MM.1S (cell line): ENCODE measurements at regions not wholly inside any gene's neighbourhood (a gene's known extent, or its start where the extent isn't known, plus 50 kb on each side); places are given as distances from the start of the nearest gene placed in this dataset.

Experiments used
- EZH2 ChIP-seq: fragments of 300-600 bp; sonication (generic); optimal IDR thresholded peaks from 2 replicates; pipeline ENCODE3; 2017; ENCODE audit warnings: low read depth, mild to moderate bottlenecking, antibody characterized with exemption, low read length, mixed read lengths
- TF ChIP-seq, protein P1 (sequence below): fragments of 300-600 bp; sonication (generic); IDR thresholded peaks from 2 replicates; pipeline ENCODE4 v1.5.1; 2016; ENCODE audit warnings: antibody characterized with exemption, low read length, mixed read lengths

DNA sequence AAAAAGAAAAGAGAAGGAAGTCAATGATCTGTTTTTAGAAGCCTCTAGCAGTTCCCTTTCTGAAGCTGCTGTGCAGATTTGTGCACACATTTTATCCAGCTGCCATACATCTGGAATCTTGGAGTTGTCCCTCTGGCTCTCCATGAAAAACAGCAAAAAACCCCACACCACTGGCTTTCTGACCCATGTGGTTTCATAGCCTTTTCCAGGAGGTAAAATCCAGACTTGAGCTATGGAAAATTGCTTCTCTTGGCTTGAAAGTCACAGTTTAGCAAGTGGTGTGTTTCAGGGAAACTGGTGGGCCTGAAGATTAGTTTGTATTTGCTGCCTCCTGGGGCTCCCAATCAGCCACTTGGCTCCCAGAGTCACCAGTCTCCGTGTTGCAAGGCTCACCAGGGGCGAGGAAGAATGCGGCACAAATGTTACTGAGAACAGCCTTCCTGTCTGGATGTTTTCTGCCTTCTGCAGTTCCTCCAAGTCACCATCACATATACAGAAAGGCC lies 50.1 kb upstream of the ADRB1 start:
- TF ChIP-seq, protein P1, sequence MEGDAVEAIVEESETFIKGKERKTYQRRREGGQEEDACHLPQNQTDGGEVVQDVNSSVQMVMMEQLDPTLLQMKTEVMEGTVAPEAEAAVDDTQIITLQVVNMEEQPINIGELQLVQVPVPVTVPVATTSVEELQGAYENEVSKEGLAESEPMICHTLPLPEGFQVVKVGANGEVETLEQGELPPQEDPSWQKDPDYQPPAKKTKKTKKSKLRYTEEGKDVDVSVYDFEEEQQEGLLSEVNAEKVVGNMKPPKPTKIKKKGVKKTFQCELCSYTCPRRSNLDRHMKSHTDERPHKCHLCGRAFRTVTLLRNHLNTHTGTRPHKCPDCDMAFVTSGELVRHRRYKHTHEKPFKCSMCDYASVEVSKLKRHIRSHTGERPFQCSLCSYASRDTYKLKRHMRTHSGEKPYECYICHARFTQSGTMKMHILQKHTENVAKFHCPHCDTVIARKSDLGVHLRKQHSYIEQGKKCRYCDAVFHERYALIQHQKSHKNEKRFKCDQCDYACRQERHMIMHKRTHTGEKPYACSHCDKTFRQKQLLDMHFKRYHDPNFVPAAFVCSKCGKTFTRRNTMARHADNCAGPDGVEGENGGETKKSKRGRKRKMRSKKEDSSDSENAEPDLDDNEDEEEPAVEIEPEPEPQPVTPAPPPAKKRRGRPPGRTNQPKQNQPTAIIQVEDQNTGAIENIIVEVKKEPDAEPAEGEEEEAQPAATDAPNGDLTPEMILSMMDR = no peak
- TF ChIP-seq EZH2 = no peak
